ENCODE measurements at regions not wholly inside any gene's neighbourhood (a gene's known extent, or its start where the extent isn't known, plus 50 kb on each side); places are given as distances from the start of the nearest gene placed in this dataset.

DNA sequence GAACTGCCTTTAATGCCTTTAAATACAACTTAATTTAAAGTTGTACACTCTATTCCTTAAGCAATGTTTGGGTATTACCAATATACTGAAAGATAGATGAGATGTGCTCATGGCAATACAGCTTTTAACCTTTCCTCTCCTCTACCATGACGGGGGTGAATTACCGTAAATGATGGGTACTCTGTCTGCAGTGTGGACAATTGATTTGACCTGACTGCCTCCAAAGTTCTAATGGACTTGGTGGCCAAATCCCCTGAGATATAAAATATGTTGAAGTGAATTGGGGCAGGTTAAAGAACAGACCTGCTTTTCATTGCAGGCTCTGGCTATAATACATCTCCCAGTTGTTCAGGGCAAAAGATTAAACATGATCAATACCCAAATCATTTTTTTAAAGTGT is 367.4 kb upstream of the NR5A2 start:
- in situ Hi-C loops (cut with HindIII; ENCODE audit: low sequenced_read_pairs): no loop called here

GRCh38 chr1:199665371-199665770 is 362.1 kb upstream of the NR5A2 start:
- in situ Hi-C loops (cut with HindIII; ENCODE audit: low sequenced_read_pairs): no loop called here

DNA sequence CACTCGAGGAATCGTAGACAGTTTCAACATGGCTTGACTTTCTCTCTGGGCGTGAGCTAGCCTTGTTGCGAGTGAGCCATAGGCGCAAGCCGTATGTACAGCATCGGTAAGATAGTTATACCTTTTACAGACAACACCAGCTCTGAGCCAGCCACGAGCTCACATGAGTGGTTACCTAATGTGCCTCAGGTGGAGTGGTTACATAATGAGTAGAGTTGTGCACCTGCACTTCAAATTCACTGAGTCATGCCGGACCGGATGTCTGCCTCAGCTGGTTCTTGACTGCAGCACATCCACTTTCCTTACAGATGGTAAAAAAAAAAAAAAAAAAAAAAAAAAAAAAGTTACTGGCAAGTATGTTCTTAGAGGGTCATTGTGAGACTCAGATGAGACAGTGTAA is 360.4 kb upstream of the NR5A2 start:
- in situ Hi-C loops (cut with HindIII; ENCODE audit: low sequenced_read_pairs): no loop called here

GRCh38 chr1:199669916-199670315 is 357.6 kb upstream of the NR5A2 start:
- in situ Hi-C loops (cut with HindIII; ENCODE audit: low sequenced_read_pairs): no loop called here

GRCh38 chr1:199671684-199672083 is 355.8 kb upstream of the NR5A2 start:
- in situ Hi-C loops (cut with HindIII; ENCODE audit: low sequenced_read_pairs): no loop called here

- in situ Hi-C loops (cut with HindIII; ENCODE audit: low sequenced_read_pairs): loop anchor here (25.0 kb wide), 1 partner anchor 611 kb away; no protein-coding TSS in a partner anchor
Measured at GRCh38 chr1:199675937-199676336, 351.6 kb upstream of the NR5A2 start.

- in situ Hi-C loops (cut with HindIII; ENCODE audit: low sequenced_read_pairs): loop anchor here (25.0 kb wide), 1 partner anchor 609 kb away; no protein-coding TSS in a partner anchor
Measured at GRCh38 chr1:199678771-199679170, 348.7 kb upstream of the NR5A2 start.

DNA sequence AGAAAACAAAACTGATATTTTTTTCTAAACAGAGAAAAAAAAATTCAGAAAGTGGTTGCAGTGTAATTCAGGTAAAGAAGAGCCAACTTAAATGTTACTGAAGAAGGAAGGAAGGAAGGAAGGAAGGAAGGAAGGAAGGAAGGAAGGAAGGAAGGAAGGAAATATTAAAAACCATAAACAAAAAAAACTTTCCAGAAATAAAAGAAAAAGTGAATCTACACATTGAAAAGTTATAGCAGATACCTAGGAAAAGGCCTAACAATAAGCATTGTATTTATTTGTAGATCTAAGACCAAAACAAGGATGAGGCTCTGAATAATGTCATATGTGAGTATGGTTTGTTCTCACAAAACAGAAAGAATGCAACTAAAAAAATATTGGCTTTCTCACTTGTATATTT is 345.4 kb upstream of the NR5A2 start:
- in situ Hi-C loops (cut with HindIII; ENCODE audit: low sequenced_read_pairs): loop anchor here (5.0 to 25.0 kb wide), 2 partner anchors 605 to 820 kb away; no protein-coding TSS in a partner anchor

DNA sequence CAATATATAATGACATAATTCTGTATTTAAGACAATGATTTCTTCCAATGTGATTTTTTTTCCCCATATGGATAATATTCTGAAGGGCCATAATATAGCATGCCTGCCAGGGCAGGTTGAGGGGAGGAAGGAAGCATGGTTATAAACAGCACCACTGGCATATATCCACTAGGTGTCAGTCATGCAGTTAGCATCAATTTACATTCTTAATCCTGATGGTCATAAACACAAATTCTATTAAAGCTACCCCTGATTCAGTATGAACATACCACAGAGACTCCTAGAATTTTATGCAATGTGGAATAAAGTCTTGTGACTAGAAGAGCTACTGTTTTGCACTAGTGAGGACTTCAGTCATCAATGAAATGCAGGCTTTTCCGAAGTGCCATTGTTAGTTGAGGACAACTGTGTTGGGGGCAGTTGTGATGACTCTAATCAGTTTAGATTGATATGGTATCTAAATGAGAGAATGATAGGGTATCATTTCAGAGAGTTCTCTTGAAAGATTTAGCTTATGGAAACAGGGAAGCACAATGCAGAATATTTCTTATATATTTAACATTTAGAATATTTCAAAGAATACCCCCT is 342.7 kb upstream of the NR5A2 start:
- in situ Hi-C loops (cut with HindIII; ENCODE audit: low sequenced_read_pairs): loop anchor here (5.0 to 25.0 kb wide), 2 partner anchors 603 to 818 kb away; no protein-coding TSS in a partner anchor

DNA sequence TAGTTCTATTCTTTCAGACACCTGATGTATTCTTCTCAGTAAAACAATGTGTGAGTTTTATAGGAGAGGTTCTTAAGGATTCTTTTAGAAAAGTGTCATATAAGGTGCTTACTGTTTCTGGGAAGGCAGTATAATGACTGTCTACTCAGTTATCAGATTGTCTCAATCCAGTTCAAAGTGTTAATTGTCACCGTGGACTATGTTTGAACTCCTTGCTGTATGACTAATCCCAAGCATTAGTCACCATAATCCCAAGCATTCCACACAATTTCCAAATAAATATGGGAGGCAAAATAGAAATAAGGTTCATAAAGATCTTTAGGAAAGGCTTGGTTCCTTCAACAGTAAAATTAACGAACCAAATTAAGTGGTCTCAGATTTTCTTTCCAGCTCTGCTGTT is 342.1 kb upstream of the NR5A2 start:
- in situ Hi-C loops (cut with HindIII; ENCODE audit: low sequenced_read_pairs): loop anchor here (25.0 kb wide), 1 partner anchor 602 kb away; no protein-coding TSS in a partner anchor

DNA sequence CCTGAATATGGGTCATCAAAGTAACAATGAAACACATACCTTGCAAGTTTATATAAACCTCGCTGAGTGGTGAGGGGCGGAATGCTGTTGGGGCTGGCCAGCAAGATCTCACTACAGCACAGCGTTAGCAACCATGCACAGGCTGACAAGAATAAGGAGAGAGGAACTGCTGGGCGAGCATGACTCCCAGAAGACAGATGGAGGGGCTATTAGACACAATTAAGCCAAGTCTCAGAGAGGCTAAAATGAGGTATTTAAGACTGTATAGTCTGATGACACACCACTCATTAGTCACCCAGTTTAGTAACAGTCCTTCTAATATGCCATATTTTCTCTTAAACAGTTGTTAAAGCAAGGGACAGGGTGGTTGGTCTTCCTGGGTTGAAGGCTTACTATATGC is 340.2 kb upstream of the NR5A2 start:
- in situ Hi-C loops (cut with HindIII; ENCODE audit: low sequenced_read_pairs): loop anchor here (25.0 kb wide), 1 partner anchor 600 kb away; no protein-coding TSS in a partner anchor

DNA sequence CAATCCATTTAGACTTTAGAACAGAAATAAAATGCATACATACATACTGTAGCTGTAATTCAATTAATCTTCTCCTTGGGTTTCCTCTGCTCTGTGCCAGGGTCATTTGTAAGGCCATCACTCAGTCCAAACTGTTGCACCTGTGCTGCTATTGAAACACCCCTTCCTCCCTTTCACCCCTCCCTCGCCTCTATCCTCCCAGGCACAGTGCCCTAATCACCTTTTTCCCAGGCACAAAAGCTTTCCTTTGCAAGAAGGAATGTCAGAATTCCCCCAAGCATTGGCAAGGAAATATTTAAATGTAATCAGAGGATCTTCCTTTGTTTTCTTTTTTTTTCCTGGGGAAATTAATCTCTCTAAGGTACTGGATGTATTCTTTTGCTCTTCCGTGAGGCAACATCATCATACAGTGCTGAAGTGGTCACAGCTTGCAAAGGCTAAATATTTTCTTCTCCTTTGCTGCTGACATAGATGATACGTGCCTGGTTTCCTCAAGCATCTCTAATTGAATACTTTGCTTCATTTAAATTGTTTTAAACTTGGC is 339.3 kb upstream of the NR5A2 start:
- in situ Hi-C loops (cut with HindIII; ENCODE audit: low sequenced_read_pairs): loop anchor here (25.0 kb wide), 1 partner anchor 599 kb away; no protein-coding TSS in a partner anchor

DNA sequence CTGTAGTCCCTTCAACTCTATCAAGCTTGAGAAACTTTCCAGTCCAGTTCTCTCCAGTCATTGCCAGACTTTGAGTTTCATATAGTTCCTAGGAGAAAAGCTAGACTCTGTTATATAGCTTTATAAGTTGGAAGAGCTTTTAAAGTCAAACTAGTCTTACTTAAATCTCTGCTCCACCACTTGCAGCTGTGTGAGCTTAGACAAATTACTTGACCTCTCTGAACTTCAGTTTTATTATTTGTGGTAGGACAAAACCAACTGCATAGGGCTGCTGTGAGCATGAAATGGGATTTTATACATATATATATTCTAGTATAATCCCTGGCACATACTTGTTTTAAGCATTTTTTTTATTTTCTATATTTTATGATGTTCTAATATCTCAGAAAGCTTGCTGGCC is 338.7 kb upstream of the NR5A2 start:
- in situ Hi-C loops (cut with HindIII; ENCODE audit: low sequenced_read_pairs): loop anchor here (25.0 kb wide), 1 partner anchor 599 kb away; no protein-coding TSS in a partner anchor

DNA sequence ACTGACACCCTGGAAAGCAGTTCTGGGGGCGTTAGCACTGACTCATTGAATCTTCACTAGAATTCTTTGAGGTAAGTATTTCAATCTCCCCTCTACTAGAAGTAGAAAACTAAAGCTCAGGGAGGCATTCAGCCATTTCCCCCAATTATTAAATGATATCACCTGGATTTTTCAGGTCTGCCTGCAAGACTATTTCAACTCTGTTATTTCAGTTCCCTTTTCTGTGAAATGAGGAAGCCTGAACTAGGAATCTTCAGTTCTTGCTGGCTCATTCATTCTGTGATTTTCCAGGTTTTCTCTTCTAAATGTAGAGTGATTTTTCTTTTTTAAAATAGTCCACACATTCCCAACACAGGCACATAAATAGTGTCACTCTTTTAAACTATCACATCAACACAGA is 337.0 kb upstream of the NR5A2 start:
- in situ Hi-C loops (cut with HindIII; ENCODE audit: low sequenced_read_pairs): loop anchor here (25.0 kb wide), 1 partner anchor 597 kb away; no protein-coding TSS in a partner anchor

DNA sequence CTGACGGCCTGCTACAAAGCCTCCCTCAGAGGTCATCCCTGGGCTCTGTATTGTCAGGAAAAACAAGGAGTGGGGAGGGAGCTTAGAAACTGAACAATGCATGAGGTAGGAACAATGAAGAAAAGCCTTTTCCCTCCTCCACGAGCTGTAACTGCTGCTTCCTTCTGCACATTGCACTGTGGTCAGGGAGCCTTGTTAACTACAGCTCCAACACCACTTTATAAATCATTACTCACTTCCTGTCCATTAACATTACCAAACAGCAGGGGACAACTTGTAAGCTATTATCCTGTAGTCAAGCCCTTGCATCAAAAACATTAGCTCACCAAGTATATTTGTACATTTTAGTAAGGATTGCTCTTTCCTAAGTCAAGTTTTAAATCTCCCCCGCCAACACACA is 336.0 kb upstream of the NR5A2 start:
- in situ Hi-C loops (cut with HindIII; ENCODE audit: low sequenced_read_pairs): loop anchor here (25.0 kb wide), 1 partner anchor 596 kb away; no protein-coding TSS in a partner anchor

GRCh38 chr1:199693724-199694123 is 333.8 kb upstream of the NR5A2 start:
- in situ Hi-C loops (cut with HindIII; ENCODE audit: low sequenced_read_pairs): loop anchor here (25.0 kb wide), 1 partner anchor 594 kb away; no protein-coding TSS in a partner anchor

GRCh38 chr1:199696225-199696624 is 331.3 kb upstream of the NR5A2 start:
- in situ Hi-C loops (cut with HindIII; ENCODE audit: low sequenced_read_pairs): loop anchor here (25.0 kb wide), 1 partner anchor 591 kb away; no protein-coding TSS in a partner anchor

DNA sequence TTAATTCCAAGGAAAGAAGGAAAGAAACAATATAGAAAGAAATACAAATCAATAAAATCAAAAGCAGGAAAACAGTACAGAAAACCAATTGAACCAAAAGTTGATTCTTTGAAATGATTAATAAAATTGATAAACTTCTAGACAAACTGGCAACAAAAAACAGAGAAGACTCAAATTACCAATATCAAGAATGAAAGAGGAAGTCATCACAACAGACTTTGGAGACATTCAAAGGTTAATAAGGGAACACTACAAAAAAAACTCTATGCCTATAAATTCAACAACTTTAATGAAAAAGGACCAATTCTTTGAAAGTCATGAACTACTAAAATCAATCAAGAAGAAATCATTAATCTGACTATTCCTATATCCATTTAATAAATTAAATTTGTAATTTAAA is 329.3 kb upstream of the NR5A2 start:
- in situ Hi-C loops (cut with HindIII; ENCODE audit: low sequenced_read_pairs): loop anchor here (25.0 kb wide), 1 partner anchor 589 kb away; no protein-coding TSS in a partner anchor

DNA sequence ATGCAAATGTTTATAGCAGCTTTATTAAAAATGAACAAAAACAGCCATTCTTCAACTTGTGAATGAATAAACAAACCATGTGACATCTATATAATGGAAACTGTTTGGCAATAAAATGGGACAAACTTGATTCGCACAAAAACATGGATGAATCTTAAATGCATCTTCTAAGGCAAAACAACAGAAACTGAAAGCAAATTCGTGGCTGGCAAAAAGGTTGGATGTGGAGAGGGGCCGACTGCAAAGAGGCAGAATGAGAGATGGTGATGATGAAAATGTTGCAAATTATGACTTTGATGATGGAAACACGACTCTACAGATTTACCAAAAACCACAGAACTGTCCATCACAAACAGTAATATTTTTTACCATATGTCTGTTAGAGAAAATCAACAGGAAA is 327.0 kb upstream of the NR5A2 start:
- in situ Hi-C loops (cut with HindIII; ENCODE audit: low sequenced_read_pairs): no loop called here

GRCh38 chr1:199701726-199702125 is 325.8 kb upstream of the NR5A2 start:
- in situ Hi-C loops (cut with HindIII; ENCODE audit: low sequenced_read_pairs): no loop called here

GRCh38 chr1:199704231-199704630 is 323.3 kb upstream of the NR5A2 start:
- in situ Hi-C loops (cut with HindIII; ENCODE audit: low sequenced_read_pairs): no loop called here

GRCh38 chr1:199705825-199706224 is 321.7 kb upstream of the NR5A2 start:
- in situ Hi-C loops (cut with HindIII; ENCODE audit: low sequenced_read_pairs): no loop called here
